Spleen (tissue), 11 donors: ENCODE measurements at regions not wholly inside any gene's neighbourhood (a gene's known extent, or its start where the extent isn't known, plus 50 kb on each side); places are given as distances from the start of the nearest gene placed in this dataset.

Experiments
- DNase-seq: peaks from one replicate; pipeline ENCODE4 v3.0.0-alpha.2; 2020
- H3K27ac ChIP-seq, 8 donors: fragments of 200-600 bp; sonication (generic) in 7 of 8; 1 replicate in 4 of 8; 2 replicates in 4 of 8; pipeline versions ENCODE4 v1.5.0 to v1.8.0; 2016 to 2021; ENCODE audit warnings: inconsistent platforms in 4 of 8, mild to moderate bottlenecking in 4 of 8, moderate library complexity in 1 of 8
- H3K27me3 ChIP-seq, 7 donors: fragments of 200-600 bp; sonication (generic) in 6 of 7; replicated peaks in 1 of 7; 1 replicate in 4 of 7; 2 replicates in 3 of 7; pipeline versions ENCODE4 v1.5.0 to v1.8.0; 2016 to 2021; ENCODE audit warnings: inconsistent platforms in 3 of 7, mild to moderate bottlenecking in 1 of 7
- H3K36me3 ChIP-seq, 6 donors: fragments of 200-600 bp; sonication (generic) in 5 of 6; 1 replicate in 4 of 6; 2 replicates in 2 of 6; pipeline versions ENCODE4 v1.5.0 to v1.8.0; 2016 to 2021; ENCODE audit warnings: inconsistent platforms in 2 of 6
- H3K4me1 ChIP-seq, 6 donors: fragments of 200-600 bp; sonication (generic) in 5 of 6; 1 replicate in 3 of 6; 2 replicates in 3 of 6; pipeline versions ENCODE4 v1.5.0 to v1.8.0; 2016 to 2021; ENCODE audit warnings: inconsistent platforms in 3 of 6
- H3K4me3 ChIP-seq, 8 donors: fragments of 200-600 bp; sonication (generic) in 7 of 8; 1 replicate in 4 of 8; 2 replicates in 4 of 8; pipeline versions ENCODE4 v1.5.0 to v1.8.0; 2016 to 2021; ENCODE audit warnings: inconsistent platforms in 4 of 8, mild to moderate bottlenecking in 4 of 8, moderate library complexity in 2 of 8
- H3K9me3 ChIP-seq, 8 donors: fragments of 200-600 bp; sonication (generic) in 7 of 8; 1 replicate in 4 of 8; 2 replicates in 4 of 8; pipeline versions ENCODE4 v1.5.0 to v1.8.0; 2016 to 2021; ENCODE audit warnings: inconsistent platforms in 4 of 8
- CTCF ChIP-seq, 11 experiments: fragments of 200-600 bp in 7 of 11; fragments of 450-650 bp in 4 of 11; sonication (generic) in 4 of 11; IDR thresholded peaks in 8 of 11; conservative IDR thresholded peaks in 3 of 11; 1 replicate in 7 of 11; 2 replicates in 4 of 11; pipeline versions ENCODE4 v1.4.0 to v1.8.0; 2016 to 2021; ENCODE audit warnings: antibody characterized with exemption in 11 of 11, inconsistent platforms in 4 of 11, mild to moderate bottlenecking in 1 of 11
- POLR2A ChIP-seq, 3 donors: fragments of 450-650 bp; IDR thresholded peaks; one replicate each; pipeline ENCODE4 v1.5.1; 2017; ENCODE audit warnings: antibody characterized with exemption in 3 of 3, mild to moderate bottlenecking in 1 of 3
- POLR2AphosphoS5 ChIP-seq, 3 donors: sonication (generic); formaldehyde crosslinking; IDR thresholded peaks; one replicate each; pipeline ENCODE4 v1.5.1; 2017; ENCODE audit warnings: antibody characterized with exemption in 3 of 3
- WGBS, 5 donors: extraction: QIAGEN DNeasy Blood & Tissue Kit in 3 of 5; methylation state at CpG; one replicate each; pipeline versions ENCODE4 v1.1.5 to v1.1.7; 2013 to 2018; 5-methylcytosine and 5-hydroxymethylcytosine counted together
- intact Hi-C: fragments of 100-400 bp; cut with DNase I; formaldehyde crosslinking; loops from one replicate; pipeline ENCODE4 v1.15.0; 2023; ENCODE audit warnings: low total_unique reads
- donor health status: healthy with polysubstance abuse.
- donor health status: DM: no; HTN: no; CAD: no; lungs with moderate emphysema.
- donor health status: DM: no; HTN: no; CAD: no.
- donor health status: Bipolar disorder and iron deficiency.
- donor health status: healthy.
- donor health status: DM: no; HTN: no; CAD: no.
- donor health status: DM: yes; HTN: yes; CAD: no.

- WGBS, 5 donors = 71 to 82% (median 79%) methylated on average over 4 of the region's 4 CpGs
- Histone ChIP-seq H3K4me1 (no peaks in the 10 kb centered on the region), H3K4me3 (no peak overlapping the region), H3K36me3 (no peaks in the 10 kb centered on the region), H3K27ac (no peak overlapping the region), H3K27me3 (peaks cover 0 to 69% (median 8%) of the 10 kb centered on the region in 7 donors), H3K9me3 (no peaks in the 10 kb centered on the region)
- intact Hi-C loops = no loop called here
- TF ChIP-seq POLR2AphosphoS5 (IDR thresholded peaks at IDR 0.05) = no peak
- no peak for TF ChIP-seq CTCF (IDR thresholded peaks at IDR 0.05 in 8 of 11, conservative IDR thresholded peaks at IDR 0.05 in 3 of 11)
- TF ChIP-seq POLR2A (IDR thresholded peaks at IDR 0.05) = no peak
- no peak for DNase-seq
Observed at GRCh38 chr10:123577921-123578461, 88.2 kb upstream of the GPR26 start.

GRCh38 chr10:123578721-123579120, 87.4 kb upstream of the GPR26 start:
- Histone ChIP-seq H3K27ac (no peak overlapping the region), H3K27me3 (peaks cover 0 to 69% (median 13%) of the 10 kb centered on the region in 7 donors), H3K4me3 (no peak overlapping the region), H3K36me3 (no peaks in the 10 kb centered on the region), H3K9me3 (no peaks in the 10 kb centered on the region), H3K4me1 (peaks cover 0 to 6% (median 1%) of the 10 kb centered on the region in 6 donors)
- WGBS, 5 donors = 78 to 90% (median 85%) methylated on average over 6 of the region's 6 CpGs
- intact Hi-C loops = no loop called here
- no peak for DNase-seq
- TF ChIP-seq POLR2A (IDR thresholded peaks at IDR 0.05) = no peak
- TF ChIP-seq CTCF (IDR thresholded peaks at IDR 0.05 in 8 of 11, conservative IDR thresholded peaks at IDR 0.05 in 3 of 11) = no peak
- no peak for TF ChIP-seq POLR2AphosphoS5 (IDR thresholded peaks at IDR 0.05)

GRCh38 chr10:123579675-123580074, 86.5 kb upstream of the GPR26 start:
- DNase-seq = no peak
- H3K36me3 ChIP-seq = no peaks in the 10 kb centered on the region
- H3K4me1 ChIP-seq = peaks cover 0 to 13% (median 2%) of the 10 kb centered on the region in 6 donors
- peaks cover 0 to 71% (median 16%) of the 10 kb centered on the region in 7 donors for H3K27me3 ChIP-seq
- H3K4me3 ChIP-seq = no peak overlapping the region
- 49 to 76% (median 59%) methylated on average over 5 of the region's 5 CpGs for whole genome bisulfite sequencing, 5 donors
- no peaks in the 10 kb centered on the region for H3K9me3 ChIP-seq
- H3K27ac ChIP-seq = no peak overlapping the region
- intact Hi-C loops = no loop called here
- TF ChIP-seq CTCF (IDR thresholded peaks at IDR 0.05 in 8 of 11, conservative IDR thresholded peaks at IDR 0.05 in 3 of 11) (no peak), POLR2AphosphoS5 (IDR thresholded peaks at IDR 0.05) (no peak), POLR2A (IDR thresholded peaks at IDR 0.05) (no peak)

GRCh38 chr10:123580426-123580825, 85.7 kb upstream of the GPR26 start:
- TF ChIP-seq CTCF (IDR thresholded peaks at IDR 0.05 in 8 of 11, conservative IDR thresholded peaks at IDR 0.05 in 3 of 11) (no peak), POLR2A (IDR thresholded peaks at IDR 0.05) (no peak), POLR2AphosphoS5 (IDR thresholded peaks at IDR 0.05) (no peak)

More at GRCh38 chr10:123580426-123580825, 85.7 kb upstream of the GPR26 start:
- intact Hi-C loops = no loop called here
- WGBS, 5 donors = 41 to 52% (median 48%) methylated on average over 4 of the region's 4 CpGs
- Histone ChIP-seq H3K27ac (no peak overlapping the region), H3K36me3 (no peaks in the 10 kb centered on the region), H3K4me1 (peaks cover 0 to 13% (median 2%) of the 10 kb centered on the region in 6 donors), H3K4me3 (no peak overlapping the region), H3K9me3 (no peaks in the 10 kb centered on the region), H3K27me3 (peaks cover 0 to 70% (median 16%) of the 10 kb centered on the region in 7 donors)
- no peak for DNase-seq
